NCI-H2196 (cell line): ENCODE measurements at regions not wholly inside any gene's neighbourhood (a gene's known extent, or its start where the extent isn't known, plus 50 kb on each side); places are given as distances from the start of the nearest gene placed in this dataset.

Experiments
- DNase-seq: peaks from one replicate; lab custom pipeline; 2025; ENCODE audit not compliant: unreplicated experiment; lab: John Stamatoyannopoulos, UW

DNA sequence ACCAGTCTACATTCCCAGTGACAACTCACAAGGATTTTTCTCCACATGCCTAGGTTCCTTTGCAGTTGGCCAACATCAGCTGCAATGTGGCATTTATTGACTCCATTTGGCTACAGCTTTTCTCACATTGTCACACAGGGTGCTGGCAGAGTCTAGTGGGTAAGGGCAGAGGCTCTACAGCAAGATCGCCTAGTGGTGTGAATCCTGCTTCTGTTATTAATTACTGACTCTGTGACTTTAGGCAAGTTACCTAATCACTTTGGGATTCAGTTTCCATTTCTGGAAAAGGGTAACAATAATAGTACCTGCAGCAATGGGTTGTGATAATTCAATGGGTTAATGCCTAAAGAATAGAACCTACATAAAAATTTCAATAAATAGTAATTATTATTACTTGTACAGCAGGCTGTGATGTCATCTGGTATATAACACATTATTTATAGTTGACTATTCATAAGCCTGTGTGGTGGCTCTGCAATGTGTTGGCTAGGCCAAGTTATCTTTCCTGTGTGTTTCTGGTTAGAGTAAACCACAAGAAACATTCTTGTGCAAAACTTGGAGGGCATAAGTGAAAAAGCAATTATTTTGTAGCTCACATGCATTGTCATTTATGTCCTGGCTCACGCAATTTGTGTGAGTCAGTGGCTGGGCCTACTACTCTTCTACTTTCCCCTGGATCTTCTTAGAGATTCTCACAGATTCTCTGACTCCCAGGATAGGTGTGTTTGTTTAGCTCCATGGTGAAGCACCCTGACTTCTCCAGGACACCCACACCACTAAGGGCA is 59.5 kb downstream of the PTGS2 start:
- DNase-seq: no peak

DNA sequence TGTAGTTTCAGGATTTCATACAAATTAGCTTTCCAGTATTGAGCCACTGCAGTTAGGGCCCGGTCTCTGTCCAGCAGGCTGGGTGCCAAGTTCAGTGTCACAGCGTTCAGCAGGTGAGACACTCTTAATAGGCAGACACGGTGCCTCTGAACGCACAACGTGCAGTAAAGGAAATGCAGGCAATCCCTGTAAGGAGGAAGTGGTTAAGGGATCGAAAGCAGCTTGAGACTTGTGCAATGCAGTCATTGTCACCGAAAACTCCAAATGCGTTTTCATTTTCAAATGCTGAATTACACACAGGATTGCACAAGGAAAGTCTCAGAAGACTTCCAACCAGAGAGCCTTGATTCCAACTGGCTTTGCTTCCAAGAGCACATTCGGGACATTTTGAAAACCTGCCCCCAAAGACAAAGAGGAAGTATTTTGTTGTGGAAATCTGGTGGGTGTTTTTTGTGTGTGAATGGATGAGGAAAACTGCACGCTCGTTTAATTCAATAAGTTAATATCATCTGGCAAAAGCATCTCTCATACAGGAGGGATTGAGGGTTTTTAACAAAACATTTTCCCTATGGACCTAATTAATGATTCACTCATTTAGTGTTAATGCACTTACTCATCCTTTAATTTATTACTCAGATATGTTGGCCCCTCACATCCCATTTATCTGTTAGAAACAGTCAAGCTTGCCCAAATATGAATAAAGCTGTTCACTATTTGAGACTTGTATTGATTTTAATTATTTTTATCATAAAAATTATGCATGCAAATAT is 61.6 kb downstream of the PTGS2 start:
- DNase-seq: peak; percentile 10

DNA sequence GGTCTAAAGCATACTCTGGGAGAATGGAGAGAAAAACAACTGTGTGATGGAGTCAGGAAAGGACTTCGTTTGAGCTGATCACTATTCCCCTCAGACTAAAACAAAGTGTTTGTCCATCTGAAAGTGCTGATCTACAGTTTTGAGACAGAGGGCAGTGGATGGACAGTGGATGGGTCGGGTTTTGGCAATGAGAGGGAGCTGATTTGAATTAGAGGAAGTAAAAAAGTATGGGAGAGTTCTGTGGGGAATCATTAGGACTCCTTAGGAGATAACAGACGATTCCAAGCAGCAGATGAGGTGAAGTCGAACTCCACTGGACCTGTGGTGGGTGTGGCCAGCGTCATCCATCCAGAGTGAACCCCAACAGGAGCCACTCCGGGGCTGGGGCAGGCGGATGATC is 62.3 kb downstream of the PTGS2 start:
- DNase-seq: no peak

DNA sequence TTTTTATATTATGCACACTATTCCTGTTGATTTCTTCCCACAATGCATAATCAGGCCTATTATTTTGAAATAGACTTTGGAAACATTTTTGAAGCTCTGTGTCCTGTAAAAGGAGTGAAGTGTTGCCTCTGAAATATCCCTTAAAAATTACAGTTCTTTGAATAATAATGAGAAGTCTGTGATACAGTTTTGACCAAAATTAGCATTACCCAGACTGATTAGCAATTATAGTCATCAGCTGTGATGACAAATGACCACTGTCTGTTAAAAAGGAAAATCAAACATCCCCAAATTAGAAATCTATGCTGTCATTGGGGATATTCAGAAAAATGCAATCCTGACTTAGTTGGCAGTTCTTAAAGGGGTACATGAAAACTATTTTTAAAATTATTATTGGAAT is 63.7 kb downstream of the PTGS2 start:
- DNase-seq: no peak

DNA sequence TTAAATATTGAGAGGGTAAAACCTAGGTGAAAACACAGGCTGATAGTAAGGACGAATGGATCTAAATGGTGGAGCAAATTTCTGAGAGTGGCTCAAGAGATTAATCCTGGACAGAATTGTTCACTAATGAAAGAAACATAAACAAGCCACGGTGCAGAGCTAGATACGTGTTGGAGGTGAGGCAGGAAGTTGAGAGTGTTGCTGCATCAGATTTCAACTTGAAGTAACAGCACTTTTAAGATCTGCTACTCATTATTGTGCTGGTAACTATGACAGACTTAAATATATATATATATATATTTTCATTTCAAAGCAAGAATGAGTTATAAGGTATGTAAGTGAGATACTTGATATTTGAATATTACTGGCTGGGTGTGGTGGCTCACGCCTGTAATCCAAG is 64.9 kb downstream of the PTGS2 start:
- no peak for DNase-seq

DNA sequence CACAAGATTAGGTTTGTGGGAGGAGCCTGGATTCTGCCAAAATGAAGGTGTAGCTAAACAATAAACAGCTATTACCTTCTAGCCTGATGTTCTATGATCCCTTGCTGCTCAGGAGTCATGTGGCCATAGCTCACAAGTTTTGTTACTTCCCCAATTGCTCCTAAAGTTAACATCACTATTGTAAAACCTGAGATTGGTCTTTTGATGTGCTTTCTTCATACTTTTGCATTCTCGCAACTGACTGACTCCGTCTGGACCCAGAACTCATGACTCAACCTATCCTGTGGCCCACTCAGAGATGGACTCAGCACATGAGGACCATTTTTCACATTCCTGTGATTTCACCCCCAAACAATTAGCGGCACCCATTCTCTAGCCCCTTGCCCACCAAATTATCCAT is 69.1 kb downstream of the PTGS2 start:
- DNase-seq: no peak

DNA sequence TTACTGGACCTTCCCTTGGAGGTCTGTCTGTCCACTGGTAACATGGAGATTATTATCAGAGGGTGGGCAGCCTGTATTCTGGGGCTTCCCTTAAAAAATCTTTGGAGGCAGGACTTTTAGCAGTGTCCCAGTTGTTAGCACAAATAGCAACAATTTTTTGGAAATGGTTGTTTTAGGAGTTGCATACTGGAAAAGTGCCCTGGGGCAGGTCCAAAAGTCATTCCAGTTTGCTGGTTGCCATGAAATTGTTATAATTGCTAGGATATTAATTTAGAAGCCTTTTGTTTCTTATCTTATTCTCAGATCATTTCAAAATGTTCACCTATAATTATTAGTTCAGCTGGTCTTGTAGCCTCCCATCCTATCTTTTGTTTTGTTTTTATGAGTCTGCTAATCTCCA is 71.0 kb downstream of the PTGS2 start:
- no peak for DNase-seq

DNA sequence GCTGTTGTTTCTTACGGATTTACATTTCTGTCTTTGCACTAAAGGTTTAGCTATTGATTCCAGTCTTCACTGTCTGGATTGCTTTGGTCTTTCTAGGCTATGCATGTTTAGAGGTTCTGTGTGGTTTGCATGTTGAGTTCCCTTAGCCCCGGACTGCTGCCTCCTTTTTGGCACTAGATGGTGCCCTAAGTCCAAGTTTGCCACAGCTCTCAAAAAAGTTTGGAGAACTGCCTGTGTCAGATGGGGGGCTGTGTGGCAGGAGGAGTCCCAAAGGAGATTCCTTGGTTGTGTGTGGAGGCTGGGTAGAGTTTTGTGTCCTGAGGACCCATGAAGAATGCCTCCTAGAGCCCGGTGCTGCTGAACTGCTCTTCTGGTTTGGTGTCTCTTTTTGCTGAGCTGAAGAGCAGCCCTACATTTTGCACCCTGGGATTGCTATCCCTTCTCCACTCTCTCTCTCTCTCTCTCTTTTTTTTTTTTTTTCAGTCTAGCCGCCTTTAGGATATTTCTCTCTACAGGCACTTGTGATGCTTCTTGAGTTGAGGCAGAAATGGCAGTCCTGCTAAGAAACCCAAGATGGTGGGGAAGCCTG is 74.4 kb downstream of the PTGS2 start:
- no peak for DNase-seq

DNA sequence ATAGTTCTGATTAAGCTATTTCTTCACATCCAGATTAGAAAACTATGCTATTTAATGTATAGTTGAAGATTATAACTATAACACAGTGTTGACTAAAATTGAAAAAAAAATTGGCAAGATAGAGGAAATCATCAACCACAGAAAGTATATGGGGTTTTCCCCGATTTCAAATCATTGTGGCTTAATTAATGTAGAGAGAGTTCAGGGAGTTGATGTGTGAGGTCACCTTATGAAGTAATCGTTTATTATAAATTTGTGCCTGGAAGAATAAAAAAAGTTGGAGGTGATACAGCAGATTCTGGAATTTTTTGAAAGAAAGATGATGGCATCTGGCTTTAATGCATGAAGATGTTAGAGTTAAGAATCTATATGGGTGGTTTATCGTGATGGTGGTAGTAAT is 84.3 kb downstream of the PTGS2 start:
- DNase-seq: no peak

DNA sequence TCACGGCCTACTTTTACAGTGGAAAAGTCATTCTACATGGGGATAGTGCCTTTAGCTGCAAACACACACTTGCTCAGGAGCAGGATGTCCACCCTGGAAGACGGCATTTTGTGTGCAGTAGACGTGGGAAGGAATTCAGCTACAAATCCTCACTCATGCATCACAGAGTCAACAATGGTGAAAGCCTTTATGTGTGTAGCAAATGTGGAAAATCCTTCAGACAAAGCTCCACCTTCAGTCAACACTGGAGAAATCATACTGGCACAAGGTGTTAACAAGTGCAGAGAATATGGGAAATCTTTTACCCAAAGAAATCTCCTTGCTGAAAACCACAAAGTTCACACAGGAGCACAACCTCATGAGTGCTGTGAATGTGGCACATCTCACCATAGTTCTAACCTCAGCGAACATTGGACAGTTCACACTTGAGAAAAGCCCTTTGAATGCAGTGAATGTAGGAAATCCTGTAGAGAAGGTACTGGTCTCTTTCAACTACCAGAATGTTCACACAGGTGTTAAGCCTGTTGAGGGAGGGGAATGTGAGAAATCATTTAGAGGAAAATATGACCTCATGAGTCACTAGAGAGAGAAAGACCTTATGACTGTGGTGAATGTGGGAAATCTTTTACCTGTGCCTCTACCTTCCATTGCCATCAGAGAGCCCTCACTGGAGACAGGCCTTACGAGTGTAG is 101.8 kb downstream of the PTGS2 start:
- DNase-seq: no peak

DNA sequence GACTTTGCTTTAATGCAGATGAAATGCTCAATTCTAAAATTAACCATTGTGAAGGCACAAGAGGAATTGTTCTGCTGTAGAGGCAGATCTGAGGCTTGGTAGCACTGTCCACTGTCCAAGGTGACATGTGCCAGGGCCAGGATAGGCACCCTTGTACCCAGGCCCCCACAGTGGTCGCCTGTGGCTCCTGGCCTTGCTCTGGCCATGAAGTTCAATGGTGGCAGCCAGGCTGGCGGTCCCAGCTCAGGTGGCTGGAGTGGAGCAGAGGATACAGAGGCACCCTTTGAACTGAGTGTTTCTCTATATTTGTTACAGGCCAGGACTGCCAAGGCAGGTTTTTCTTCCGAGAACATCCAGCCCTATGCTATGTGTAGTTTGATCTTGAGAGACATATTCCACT is 102.6 kb downstream of the PTGS2 start:
- DNase-seq: no peak

DNA sequence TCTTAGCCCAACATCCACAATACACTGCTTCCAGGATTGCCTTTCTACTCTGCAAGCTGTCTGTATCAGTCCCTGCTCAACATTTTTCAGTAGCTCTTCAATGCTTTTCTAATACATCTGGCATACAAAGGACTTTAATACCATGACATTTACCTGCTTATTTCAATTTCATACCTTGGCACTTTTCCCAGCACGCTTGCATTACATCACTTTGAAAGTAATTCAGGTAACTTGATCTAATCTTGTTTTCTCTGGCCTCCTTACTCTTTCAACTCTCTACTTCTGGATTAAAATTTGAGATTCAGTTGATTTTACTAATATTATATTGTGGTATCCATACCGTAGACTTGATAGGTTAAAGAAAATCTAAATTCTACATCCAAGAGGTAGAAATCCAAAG is 103.0 kb downstream of the PTGS2 start:
- no peak for DNase-seq

DNA sequence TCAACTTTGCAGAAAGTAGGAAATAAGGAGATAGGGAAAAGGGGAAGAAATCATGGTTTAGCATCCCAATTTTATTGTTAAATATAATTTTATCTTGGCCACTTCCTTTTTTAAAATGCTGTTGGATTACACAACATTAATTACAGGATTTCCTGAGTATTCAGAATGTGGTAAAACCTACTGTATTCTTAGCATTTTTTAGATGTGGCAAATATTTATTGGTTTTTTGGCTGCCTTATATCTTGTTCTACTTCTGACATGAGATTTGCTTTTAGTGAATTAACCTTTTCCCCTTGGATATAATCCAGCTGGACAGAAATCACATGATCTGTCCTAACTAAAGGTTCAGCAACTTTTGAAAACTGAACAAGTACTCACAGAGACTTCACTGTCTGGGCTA is 104.9 kb downstream of the PTGS2 start:
- DNase-seq: no peak

DNA sequence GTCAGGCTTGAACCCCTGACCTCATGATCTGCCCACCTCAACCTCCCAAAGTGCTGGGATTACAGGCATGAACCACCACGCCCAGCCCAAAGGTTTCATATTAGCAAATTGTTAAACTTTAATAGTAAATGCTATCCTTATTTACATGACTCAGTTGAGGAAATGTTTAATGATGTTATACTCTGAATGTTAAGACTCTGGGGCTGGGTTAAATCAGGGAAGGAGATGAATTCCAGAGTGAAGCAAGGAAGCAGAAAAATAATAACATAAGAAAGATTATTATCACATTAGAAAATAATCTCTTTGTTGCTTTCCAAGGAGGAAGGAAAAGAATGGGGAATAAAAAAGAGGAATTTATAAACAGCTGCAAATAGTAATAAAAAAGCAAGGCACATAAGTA is 105.3 kb downstream of the PTGS2 start:
- no peak for DNase-seq

DNA sequence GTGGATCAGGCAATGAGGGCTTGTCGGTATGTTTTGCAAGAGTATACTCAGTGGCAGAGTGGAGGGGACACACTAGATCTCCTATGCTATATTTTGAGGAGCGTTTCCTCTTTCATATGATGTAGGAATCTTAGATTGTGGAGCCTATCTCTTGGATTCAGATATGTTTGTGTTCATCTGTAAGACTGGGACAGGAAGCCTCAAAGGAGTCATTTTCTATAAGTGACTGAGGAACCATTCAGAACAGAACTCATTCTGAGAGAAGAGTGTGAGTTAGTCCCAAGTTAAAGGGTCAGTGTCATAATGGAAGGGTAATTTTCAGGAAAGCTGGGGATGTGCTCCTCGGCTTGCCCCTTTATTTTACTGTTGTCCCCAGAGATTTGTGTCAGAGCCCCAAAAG is 107.7 kb downstream of the PTGS2 start:
- no peak for DNase-seq

DNA sequence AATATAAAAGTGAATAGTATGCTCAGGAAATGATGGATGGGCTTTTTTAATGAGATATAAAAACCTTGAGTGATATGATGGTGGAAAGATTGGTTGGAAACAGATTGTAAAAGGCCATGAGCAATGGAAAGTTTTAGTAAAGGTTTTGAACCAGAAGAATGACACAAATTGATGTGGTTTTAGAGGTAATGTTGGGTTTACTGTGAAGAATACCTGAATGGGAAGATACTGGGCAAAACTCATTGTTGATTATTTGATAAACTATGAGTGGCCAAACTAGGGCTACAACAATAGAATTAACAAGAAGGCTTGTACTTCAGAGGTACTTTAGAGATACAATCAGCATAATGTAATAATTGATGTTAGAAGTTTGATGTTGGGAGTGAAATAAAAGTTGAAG is 108.5 kb downstream of the PTGS2 start:
- no peak for DNase-seq

DNA sequence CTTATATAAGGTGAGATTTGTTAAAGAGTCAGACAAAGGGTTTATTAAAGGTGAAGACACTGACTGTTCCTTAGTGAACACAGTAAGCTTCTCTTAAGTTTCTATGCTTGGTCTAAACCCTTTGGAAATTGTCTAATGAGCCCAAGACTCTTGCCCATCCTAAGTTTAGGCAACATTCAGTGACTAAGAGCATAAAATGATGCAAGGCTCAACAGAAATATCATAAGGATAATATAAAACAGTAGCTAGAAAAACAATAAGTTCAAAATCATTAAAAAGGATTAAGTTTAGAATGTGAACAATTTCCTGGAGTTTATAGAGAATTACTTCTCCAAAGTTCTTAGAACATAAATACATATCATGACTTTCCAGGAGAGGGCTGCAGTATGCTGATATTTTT is 108.9 kb upstream of the PDC start:
- DNase-seq: no peak

DNA sequence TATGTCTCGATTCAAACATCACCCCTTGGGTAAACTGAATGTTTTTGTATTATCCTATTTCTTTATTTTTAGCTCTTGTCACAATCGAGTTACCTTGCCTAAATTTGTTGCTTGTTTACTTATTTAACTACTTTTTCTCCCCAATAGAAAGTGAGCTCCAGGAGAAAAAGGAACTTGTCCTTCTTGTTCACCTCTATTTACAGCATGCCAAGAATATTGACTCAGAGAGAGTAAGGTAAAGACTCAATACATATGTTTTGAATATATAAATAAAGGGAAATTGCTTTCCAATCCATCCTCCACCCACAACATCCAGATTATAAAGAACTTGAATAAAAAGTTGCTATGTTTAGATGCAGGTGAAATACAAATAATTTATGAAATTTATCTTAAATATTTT is 107.3 kb upstream of the PDC start:
- DNase-seq: no peak

DNA sequence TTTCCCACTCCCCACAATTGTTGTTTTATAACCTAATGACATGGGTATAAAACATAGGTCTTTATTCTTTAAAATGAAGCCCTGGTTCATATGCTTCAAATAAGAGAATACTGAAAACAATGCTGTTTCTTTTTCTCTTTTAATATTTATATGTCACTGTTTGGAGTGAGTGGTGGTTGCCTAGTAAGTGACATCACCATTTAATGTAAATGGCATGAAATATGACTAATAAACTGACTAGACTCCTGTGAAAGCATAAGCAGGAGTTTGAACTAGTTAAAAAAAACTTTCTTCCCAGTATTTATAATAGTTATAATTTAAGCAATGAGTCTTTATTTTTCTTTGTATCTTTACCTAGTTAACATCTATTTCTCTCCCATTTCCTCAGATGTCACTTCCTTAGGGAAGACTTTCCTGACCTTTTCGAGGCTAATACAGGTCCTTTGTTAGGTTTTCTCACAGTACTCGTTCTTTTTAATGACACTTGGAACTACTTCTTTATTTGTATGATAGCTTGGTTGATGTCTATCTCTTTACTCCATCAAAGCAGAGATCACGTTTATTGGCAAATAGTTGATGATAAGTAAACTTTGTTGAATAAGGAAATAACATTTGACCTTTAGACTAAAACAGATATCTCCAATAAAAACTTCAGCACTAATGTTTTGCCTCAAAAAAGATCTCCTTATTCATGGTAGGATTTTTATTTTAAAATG is 105.4 kb upstream of the PDC start:
- DNase-seq: no peak

DNA sequence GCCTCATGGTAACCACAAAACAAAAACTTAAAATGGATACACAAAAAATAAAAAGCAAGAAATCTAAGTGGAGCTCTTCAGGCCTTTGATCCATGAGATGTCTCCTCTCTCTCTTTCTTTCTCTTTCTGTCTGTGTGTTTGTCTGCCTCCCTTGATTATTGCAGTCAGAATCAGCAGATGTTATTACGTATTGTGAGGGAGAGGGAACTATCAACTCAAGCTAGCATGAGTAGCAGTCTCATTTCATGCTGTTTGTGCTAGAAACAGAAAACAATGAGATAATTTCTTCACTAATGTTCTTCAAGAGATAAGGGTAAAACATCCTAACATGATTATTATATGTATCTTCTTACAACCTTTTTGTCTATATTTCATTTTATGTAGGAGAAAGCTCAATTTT is 103.7 kb upstream of the PDC start:
- no peak for DNase-seq

DNA sequence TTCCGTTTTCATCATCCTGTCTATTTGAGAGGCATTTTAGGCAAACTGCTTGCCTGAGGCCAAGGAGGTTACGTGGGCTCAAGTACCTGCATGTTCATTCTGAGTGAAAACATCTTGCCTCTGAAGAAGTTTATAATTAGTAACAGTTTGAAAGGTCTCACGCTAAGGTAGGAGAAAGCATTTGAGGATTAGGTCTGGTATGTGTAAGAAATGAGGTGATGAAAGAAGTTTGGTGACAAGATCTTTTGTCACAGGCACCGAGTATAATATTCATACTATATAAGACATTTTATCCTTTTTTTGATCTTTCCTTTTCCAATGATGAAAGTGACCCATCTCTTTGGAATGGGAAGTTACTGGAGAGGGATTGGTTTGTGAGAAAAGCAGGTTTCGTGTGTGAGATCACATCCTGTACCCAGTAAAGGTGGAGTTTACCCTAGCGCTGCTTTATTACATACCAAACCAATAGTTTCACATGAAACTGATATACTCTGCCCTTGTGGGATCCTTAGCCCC is 98.7 kb upstream of the PDC start:
- DNase-seq: no peak
